GM12878 (cell line): ENCODE measurements at regions not wholly inside any gene's neighbourhood (a gene's known extent, or its start where the extent isn't known, plus 50 kb on each side); places are given as distances from the start of the nearest gene placed in this dataset.

Experiments used
- POLR2AphosphoS5 ChIP-seq: IDR thresholded peaks from 2 replicates; pipeline ENCODE4 v1.6.1; 2011; ENCODE audit warnings: mild to moderate bottlenecking, low read length, inconsistent platforms
- SMC3 ChIP-seq: IDR thresholded peaks from 2 replicates; pipeline ENCODE4 v1.6.1; 2011; ENCODE audit warnings: low read length, improper control_type of control experiment, borderline replicate concordance
- TF ChIP-seq, protein P1 (sequence below): fragments of 450-650 bp; IDR thresholded peaks from 2 replicates; pipeline ENCODE4 v1.6.1; 2016; ENCODE audit warnings: mild to moderate bottlenecking, moderate library complexity, borderline replicate concordance
- TF ChIP-seq, protein P2 (sequence below): fragments of 450-650 bp; IDR thresholded peaks from 2 replicates; pipeline ENCODE4 v1.6.1; 2017; ENCODE audit warnings: mild to moderate bottlenecking, moderate library complexity
- TF ChIP-seq, protein P3 (sequence below), 3 experiments: IDR thresholded peaks in 2 of 3; conservative IDR thresholded peaks in 1 of 3; 2 replicates each; pipeline ENCODE4 v1.5.1; 2011; ENCODE audit warnings: low read depth in 3 of 3, low read length in 3 of 3, mild to moderate bottlenecking in 3 of 3, control low read depth in 2 of 3, moderate library complexity in 2 of 3, inconsistent platforms in 1 of 3, mixed read lengths in 1 of 3; ENCODE audit not compliant: control insufficient read depth in 2 of 3, insufficient read depth in 1 of 3; ENCODE audit errors: extremely low read depth in 1 of 3

DNA sequence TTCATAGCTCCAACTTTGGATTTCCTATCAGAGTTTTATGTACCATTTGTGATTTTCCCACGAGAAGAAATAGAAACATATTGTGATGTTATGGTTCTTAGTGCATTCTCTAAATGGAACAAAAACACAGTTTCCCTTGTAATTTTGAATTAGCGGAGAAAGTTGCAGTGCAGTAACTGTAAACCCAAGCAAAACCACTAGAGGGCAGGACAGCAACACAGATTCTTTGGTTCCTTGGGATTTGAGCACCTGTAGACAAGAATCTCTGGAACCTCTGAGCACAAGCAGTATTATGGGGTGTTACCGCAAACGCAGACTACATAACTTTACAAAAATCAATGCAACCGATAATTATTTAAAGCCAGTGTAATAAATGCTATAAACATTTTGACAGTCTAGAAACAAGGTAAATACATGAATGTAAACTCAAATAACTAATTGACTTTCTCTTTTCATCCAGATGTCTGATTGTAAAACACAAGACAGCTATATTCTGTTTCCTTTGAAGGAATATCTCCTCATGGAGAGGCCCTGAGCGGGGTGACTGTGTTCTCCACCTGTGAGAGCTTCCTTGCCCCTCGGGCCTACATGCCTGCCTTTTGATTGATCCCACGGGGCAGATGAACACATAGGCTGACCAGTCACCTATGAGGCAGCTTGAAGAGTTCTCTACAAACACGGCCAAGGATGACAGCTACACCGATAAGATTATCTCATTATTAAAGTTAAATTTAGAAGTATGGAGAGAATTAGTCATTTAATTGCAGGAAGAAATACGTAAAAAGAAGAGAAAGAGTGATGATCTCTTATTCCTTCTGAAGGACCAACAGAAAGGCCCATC is 67.5 kb upstream of the COL21A1 start:
- TF ChIP-seq, protein P1, sequence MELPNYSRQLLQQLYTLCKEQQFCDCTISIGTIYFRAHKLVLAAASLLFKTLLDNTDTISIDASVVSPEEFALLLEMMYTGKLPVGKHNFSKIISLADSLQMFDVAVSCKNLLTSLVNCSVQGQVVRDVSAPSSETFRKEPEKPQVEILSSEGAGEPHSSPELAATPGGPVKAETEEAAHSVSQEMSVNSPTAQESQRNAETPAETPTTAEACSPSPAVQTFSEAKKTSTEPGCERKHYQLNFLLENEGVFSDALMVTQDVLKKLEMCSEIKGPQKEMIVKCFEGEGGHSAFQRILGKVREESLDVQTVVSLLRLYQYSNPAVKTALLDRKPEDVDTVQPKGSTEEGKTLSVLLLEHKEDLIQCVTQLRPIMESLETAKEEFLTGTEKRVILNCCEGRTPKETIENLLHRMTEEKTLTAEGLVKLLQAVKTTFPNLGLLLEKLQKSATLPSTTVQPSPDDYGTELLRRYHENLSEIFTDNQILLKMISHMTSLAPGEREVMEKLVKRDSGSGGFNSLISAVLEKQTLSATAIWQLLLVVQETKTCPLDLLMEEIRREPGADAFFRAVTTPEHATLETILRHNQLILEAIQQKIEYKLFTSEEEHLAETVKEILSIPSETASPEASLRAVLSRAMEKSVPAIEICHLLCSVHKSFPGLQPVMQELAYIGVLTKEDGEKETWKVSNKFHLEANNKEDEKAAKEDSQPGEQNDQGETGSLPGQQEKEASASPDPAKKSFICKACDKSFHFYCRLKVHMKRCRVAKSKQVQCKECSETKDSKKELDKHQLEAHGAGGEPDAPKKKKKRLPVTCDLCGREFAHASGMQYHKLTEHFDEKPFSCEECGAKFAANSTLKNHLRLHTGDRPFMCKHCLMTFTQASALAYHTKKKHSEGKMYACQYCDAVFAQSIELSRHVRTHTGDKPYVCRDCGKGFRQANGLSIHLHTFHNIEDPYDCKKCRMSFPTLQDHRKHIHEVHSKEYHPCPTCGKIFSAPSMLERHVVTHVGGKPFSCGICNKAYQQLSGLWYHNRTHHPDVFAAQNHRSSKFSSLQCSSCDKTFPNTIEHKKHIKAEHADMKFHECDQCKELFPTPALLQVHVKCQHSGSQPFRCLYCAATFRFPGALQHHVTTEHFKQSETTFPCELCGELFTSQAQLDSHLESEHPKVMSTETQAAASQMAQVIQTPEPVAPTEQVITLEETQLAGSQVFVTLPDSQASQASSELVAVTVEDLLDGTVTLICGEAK = no peak
- TF ChIP-seq, protein P2, sequence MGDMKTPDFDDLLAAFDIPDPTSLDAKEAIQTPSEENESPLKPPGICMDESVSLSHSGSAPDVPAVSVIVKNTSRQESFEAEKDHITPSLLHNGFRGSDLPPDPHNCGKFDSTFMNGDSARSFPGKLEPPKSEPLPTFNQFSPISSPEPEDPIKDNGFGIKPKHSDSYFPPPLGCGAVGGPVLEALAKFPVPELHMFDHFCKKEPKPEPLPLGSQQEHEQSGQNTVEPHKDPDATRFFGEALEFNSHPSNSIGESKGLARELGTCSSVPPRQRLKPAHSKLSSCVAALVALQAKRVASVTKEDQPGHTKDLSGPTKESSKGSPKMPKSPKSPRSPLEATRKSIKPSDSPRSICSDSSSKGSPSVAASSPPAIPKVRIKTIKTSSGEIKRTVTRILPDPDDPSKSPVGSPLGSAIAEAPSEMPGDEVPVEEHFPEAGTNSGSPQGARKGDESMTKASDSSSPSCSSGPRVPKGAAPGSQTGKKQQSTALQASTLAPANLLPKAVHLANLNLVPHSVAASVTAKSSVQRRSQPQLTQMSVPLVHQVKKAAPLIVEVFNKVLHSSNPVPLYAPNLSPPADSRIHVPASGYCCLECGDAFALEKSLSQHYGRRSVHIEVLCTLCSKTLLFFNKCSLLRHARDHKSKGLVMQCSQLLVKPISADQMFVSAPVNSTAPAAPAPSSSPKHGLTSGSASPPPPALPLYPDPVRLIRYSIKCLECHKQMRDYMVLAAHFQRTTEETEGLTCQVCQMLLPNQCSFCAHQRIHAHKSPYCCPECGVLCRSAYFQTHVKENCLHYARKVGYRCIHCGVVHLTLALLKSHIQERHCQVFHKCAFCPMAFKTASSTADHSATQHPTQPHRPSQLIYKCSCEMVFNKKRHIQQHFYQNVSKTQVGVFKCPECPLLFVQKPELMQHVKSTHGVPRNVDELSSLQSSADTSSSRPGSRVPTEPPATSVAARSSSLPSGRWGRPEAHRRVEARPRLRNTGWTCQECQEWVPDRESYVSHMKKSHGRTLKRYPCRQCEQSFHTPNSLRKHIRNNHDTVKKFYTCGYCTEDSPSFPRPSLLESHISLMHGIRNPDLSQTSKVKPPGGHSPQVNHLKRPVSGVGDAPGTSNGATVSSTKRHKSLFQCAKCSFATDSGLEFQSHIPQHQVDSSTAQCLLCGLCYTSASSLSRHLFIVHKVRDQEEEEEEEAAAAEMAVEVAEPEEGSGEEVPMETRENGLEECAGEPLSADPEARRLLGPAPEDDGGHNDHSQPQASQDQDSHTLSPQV = no peak
- TF ChIP-seq POLR2AphosphoS5 = no peak
- TF ChIP-seq, protein P3, sequence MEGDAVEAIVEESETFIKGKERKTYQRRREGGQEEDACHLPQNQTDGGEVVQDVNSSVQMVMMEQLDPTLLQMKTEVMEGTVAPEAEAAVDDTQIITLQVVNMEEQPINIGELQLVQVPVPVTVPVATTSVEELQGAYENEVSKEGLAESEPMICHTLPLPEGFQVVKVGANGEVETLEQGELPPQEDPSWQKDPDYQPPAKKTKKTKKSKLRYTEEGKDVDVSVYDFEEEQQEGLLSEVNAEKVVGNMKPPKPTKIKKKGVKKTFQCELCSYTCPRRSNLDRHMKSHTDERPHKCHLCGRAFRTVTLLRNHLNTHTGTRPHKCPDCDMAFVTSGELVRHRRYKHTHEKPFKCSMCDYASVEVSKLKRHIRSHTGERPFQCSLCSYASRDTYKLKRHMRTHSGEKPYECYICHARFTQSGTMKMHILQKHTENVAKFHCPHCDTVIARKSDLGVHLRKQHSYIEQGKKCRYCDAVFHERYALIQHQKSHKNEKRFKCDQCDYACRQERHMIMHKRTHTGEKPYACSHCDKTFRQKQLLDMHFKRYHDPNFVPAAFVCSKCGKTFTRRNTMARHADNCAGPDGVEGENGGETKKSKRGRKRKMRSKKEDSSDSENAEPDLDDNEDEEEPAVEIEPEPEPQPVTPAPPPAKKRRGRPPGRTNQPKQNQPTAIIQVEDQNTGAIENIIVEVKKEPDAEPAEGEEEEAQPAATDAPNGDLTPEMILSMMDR (IDR thresholded peaks at IDR 0.05 in 2 of 3, conservative IDR thresholded peaks at IDR 0.05 in 1 of 3; ENCODE audit: control insufficient read depth in 2 of 3, extremely low read depth in 1 of 3, insufficient read depth in 1 of 3, low read depth in 3 of 3, low read length in 3 of 3) = peak; percentile 64 to 73 (median 65)
- peak; percentile 37; the same call in 1 of the 2 replicates for TF ChIP-seq SMC3
